ENCODE measurements at regions not wholly inside any gene's neighbourhood (a gene's known extent, or its start where the extent isn't known, plus 50 kb on each side); places are given as distances from the start of the nearest gene placed in this dataset.

- H2BK120ac ChIP-seq (ENCODE audit: low read depth, low read length, poor library complexity, severe bottlenecking), result no peak overlapping the region
- H3K4ac ChIP-seq (ENCODE audit: low read depth, low read length), result no peak overlapping the region
- no peak overlapping the region for H4K5ac ChIP-seq (ENCODE audit: insufficient read length, low read depth, low read length)
- no peaks in the 10 kb centered on the region for H3K79me2 ChIP-seq (ENCODE audit: insufficient read depth, low read length)
- H3K4me2 ChIP-seq (ENCODE audit: insufficient read depth, insufficient read length, low read length), result no peak overlapping the region
- no peak overlapping the region for H2BK12ac ChIP-seq (ENCODE audit: insufficient read length, low read depth, low read length)
- WGBS (ENCODE audit: extremely low coverage, insufficient read length, low lambda C conversion rate), result no CpG with 5 or more reads among the region's 10 CpGs
- no peak overlapping the region for H3K23ac ChIP-seq (ENCODE audit: insufficient read length, low read depth, low read length)
- H3K18ac ChIP-seq (ENCODE audit: insufficient read length, low read depth, low read length), result no peak overlapping the region
- no peak overlapping the region for H2AFZ ChIP-seq (ENCODE audit: low read length)
- no peak for TF ChIP-seq CTCF (conservative IDR thresholded peaks at IDR 0.05)
- Mint-ChIP-seq H3K27ac (no peak overlapping the region), H3K4me1 (peaks cover 25 to 28% of the 10 kb centered on the region in 2 experiments), H3K9me3 (peaks cover 10 to 11% of the 10 kb centered on the region in 2 experiments; a peak in 4 of 5 replicates), H3K27me3 (ENCODE audit: low read depth) (no peaks in the 10 kb centered on the region; the same call in 1 of the 2 replicates), H3K4me3 (no peak overlapping the region), H3K36me3 (ENCODE audit: insufficient read depth in 1 of 3, low read depth in 3 of 3) (peaks cover 5 to 12% (median 8%) of the 10 kb centered on the region in 3 experiments)
- no peak overlapping the region for H3K14ac ChIP-seq (ENCODE audit: insufficient read depth, low read length)
- H3K9ac ChIP-seq (ENCODE audit: extremely low read depth, insufficient read length, low read length), result no peak overlapping the region
- no peak overlapping the region for H3K27ac ChIP-seq (ENCODE audit: insufficient read length, low read depth, low read length)
- H2BK15ac ChIP-seq (ENCODE audit: low read depth, low read length), result no peak overlapping the region
- no peaks in the 10 kb centered on the region for H3K27me3 ChIP-seq (ENCODE audit: insufficient read depth, low read length)
- no peak overlapping the region for H3T11ph ChIP-seq (ENCODE audit: low read length)
- H4K91ac ChIP-seq (ENCODE audit: insufficient read length, low read depth, low read length), result no peak overlapping the region
- no peak overlapping the region for H2BK20ac ChIP-seq (ENCODE audit: low read depth, low read length, poor library complexity, severe bottlenecking)
- H3K4me1 ChIP-seq (ENCODE audit: insufficient read depth, low read length), result no peaks in the 10 kb centered on the region
- no peaks in the 10 kb centered on the region for H3K23me2 ChIP-seq (ENCODE audit: insufficient read length, low read depth, low read length, poor library complexity, severe bottlenecking)
- no peaks in the 10 kb centered on the region for H4K20me1 ChIP-seq (ENCODE audit: control insufficient read depth, insufficient read depth, insufficient read length)
- no peak overlapping the region for H2BK5ac ChIP-seq (ENCODE audit: insufficient read length, low read length)
- DNase-seq, result no peak
- H3K79me1 ChIP-seq (ENCODE audit: insufficient read depth, low read depth, low read length, poor library complexity, severe bottlenecking), result no peaks in the 10 kb centered on the region
- H4K8ac ChIP-seq (replicated peaks; ENCODE audit: insufficient read length, low read depth, low read length), result no peak overlapping the region
- peaks cover 7% of the 10 kb centered on the region for H3K9me3 ChIP-seq (ENCODE audit: control insufficient read depth, low read depth, low read length)
- no peak overlapping the region for H3K56ac ChIP-seq (ENCODE audit: insufficient read length, low read depth, low read length)
- no peak overlapping the region for H2AK5ac ChIP-seq (ENCODE audit: insufficient read length, low read length)
These were observed 501.3 kb downstream of the CD83 start for GRCh38 chr6:14618759-14619418.
